ENCODE measurements at regions not wholly inside any gene's neighbourhood (a gene's known extent, or its start where the extent isn't known, plus 50 kb on each side); places are given as distances from the start of the nearest gene placed in this dataset.

DNA sequence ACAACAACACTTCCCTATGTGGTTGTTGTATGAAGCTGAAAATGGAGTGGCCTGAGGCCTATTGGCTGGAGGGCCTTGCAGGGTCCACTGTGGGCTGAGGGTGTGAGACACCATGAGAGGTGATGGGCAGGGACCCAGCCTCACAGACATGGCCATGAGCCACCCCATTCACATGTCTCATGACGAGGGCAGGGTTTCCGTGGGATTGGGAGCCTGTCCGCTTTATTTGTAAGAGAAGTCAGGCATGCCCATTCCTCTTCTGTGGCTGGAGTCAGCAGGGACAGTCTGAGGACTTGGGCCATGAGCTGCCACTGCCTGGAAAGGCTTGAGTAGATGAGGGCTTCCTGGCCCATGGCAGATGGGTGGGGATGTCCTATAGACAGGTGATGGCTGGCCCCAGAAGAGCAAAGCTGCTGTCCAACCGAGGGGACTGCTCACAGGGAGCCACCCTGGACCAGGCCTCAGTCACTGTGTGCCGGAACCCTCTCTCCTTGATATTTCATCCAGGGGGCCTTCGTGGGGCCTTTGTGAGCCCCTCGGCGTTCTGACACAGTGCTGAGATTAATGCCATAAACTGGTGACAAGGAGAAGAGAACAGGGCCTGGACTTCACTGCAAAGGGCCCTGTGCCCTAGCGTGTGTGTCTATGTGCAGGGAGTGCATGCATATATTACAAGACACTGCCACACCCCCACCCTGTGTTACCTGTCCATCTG is 971.9 kb downstream of the BRD1 start:
- Histone ChIP-seq H2AFZ (ENCODE audit: low read depth, low read length, poor library complexity, severe bottlenecking) (no peak overlapping the region), H3K9ac (ENCODE audit: low read length) (no peak overlapping the region), H3K36me3 (ENCODE audit: control insufficient read depth in 1 of 2, insufficient read depth in 2 of 2, low read length in 2 of 2) (no peaks in the 10 kb centered on the region), H3K4me2 (ENCODE audit: low read length) (no peak overlapping the region), H4K20me1 (ENCODE audit: insufficient read depth) (no peaks in the 10 kb centered on the region), H3K4me1 (ENCODE audit: control insufficient read depth in 1 of 2, insufficient read depth in 2 of 2, low read length in 2 of 2) (no peaks in the 10 kb centered on the region), H3K9me2 (ENCODE audit: insufficient read depth) (no peaks in the 10 kb centered on the region), H3K4me3 (replicated peaks in 1 of 2; ENCODE audit: low read depth in 1 of 2, low read length in 2 of 2) (no peak overlapping the region), H3K27ac (ENCODE audit: low read depth, low read length) (no peak overlapping the region), H3K79me2 (ENCODE audit: insufficient read depth, low read length) (no peaks in the 10 kb centered on the region), H3K9me3 (ENCODE audit: control insufficient read depth in 1 of 2, insufficient read depth in 1 of 2, low read depth in 1 of 2, low read length in 2 of 2) (no peaks in the 10 kb centered on the region; a peak in 1 of 4 replicates), H3K27me3 (ENCODE audit: insufficient read depth, low read length) (no peaks in the 10 kb centered on the region)
- DNase-seq (ENCODE audit: low read depth, low spot score) (no peak), ATAC-seq (no peak)
- TF ChIP-seq, protein P1, sequence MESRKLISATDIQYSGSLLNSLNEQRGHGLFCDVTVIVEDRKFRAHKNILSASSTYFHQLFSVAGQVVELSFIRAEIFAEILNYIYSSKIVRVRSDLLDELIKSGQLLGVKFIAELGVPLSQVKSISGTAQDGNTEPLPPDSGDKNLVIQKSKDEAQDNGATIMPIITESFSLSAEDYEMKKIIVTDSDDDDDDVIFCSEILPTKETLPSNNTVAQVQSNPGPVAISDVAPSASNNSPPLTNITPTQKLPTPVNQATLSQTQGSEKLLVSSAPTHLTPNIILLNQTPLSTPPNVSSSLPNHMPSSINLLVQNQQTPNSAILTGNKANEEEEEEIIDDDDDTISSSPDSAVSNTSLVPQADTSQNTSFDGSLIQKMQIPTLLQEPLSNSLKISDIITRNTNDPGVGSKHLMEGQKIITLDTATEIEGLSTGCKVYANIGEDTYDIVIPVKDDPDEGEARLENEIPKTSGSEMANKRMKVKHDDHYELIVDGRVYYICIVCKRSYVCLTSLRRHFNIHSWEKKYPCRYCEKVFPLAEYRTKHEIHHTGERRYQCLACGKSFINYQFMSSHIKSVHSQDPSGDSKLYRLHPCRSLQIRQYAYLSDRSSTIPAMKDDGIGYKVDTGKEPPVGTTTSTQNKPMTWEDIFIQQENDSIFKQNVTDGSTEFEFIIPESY (IDR thresholded peaks at IDR 0.05; ENCODE audit: extremely low read depth, insufficient replicate concordance, low read length): no peak
- TF ChIP-seq POLR2AphosphoS5 (IDR thresholded peaks at IDR 0.05; ENCODE audit: low read depth, low read length) (no peak), ELF1 (IDR thresholded peaks at IDR 0.05; ENCODE audit: borderline replicate concordance, low read depth) (no peak), RAD21 (IDR thresholded peaks at IDR 0.05; ENCODE audit: low read depth) (no peak), EZH2 (IDR thresholded peaks at IDR 0.05) (no peak), ZNF274 (IDR thresholded peaks at IDR 0.05; ENCODE audit: low read depth, low read length) (no peak)
- TF ChIP-seq, protein P2, sequence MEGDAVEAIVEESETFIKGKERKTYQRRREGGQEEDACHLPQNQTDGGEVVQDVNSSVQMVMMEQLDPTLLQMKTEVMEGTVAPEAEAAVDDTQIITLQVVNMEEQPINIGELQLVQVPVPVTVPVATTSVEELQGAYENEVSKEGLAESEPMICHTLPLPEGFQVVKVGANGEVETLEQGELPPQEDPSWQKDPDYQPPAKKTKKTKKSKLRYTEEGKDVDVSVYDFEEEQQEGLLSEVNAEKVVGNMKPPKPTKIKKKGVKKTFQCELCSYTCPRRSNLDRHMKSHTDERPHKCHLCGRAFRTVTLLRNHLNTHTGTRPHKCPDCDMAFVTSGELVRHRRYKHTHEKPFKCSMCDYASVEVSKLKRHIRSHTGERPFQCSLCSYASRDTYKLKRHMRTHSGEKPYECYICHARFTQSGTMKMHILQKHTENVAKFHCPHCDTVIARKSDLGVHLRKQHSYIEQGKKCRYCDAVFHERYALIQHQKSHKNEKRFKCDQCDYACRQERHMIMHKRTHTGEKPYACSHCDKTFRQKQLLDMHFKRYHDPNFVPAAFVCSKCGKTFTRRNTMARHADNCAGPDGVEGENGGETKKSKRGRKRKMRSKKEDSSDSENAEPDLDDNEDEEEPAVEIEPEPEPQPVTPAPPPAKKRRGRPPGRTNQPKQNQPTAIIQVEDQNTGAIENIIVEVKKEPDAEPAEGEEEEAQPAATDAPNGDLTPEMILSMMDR (IDR thresholded peaks at IDR 0.05 in 2 of 3, conservative IDR thresholded peaks at IDR 0.05 in 1 of 3; ENCODE audit: borderline replicate concordance in 1 of 3, insufficient read depth in 1 of 3, low read depth in 2 of 3, low read length in 2 of 3): no peak
- RAD21 ChIA-PET (ENCODE audit: low non-redundant PET in 1 of 2, low total read pairs in 2 of 2, uncharacterized antibody in 2 of 2, unreplicated experiment in 2 of 2): no interaction called here
- BruUV-seq (replicated peaks): no TSS peak
- POLR2A ChIA-PET: no interaction called here
- CTCF ChIA-PET: no interaction called here
- intact Hi-C loops (cut with micrococcal nuclease): no loop called here
